ENCODE measurements at regions not wholly inside any gene's neighbourhood (a gene's known extent, or its start where the extent isn't known, plus 50 kb on each side); places are given as distances from the start of the nearest gene placed in this dataset.

GRCh38 chr14:44404599-44404998, 102.5 kb downstream of the FSCB start:
- DNase-seq (ENCODE audit: low read depth in 1 of 2, low spot score in 1 of 2) (no peak), FAIRE-seq (no peak), ATAC-seq (no peak)
- 5% methylated on average over 3 of the region's 3 CpGs for WGBS (ENCODE audit: missing lambda C conversion rate)
- CTCF ChIA-PET = no interaction called here
- Histone ChIP-seq H3K4me3 (no peak overlapping the region), H3K4me1 (no peaks in the 10 kb centered on the region), H3K9me3 (no peaks in the 10 kb centered on the region), H3K4me2 (no peak overlapping the region), H3K27ac (no peak overlapping the region)
- POLR2A ChIA-PET = no interaction called here
- no peak for TF ChIP-seq POLR2AphosphoS2 (conservative IDR thresholded peaks at IDR 0.05; ENCODE audit: low read length)

- Histone ChIP-seq H3K4me2 (no peak overlapping the region), H3K4me3 (no peak overlapping the region), H3K4me1 (no peaks in the 10 kb centered on the region), H3K9me3 (no peaks in the 10 kb centered on the region), H3K27ac (no peak overlapping the region)
- DNase-seq (ENCODE audit: low read depth in 1 of 2, low spot score in 1 of 2) (no peak), FAIRE-seq (no peak), ATAC-seq (no peak)
- CTCF ChIA-PET = no interaction called here
- POLR2A ChIA-PET = no interaction called here
- TF ChIP-seq HDAC2 (IDR thresholded peaks at IDR 0.05) (no peak), EHF (CRISPR knock-in tag; IDR thresholded peaks at IDR 0.05) (no peak), KDM5A (IDR thresholded peaks at IDR 0.05) (no peak), BCL3 (IDR thresholded peaks at IDR 0.05) (no peak), E2F6 (IDR thresholded peaks at IDR 0.05; ENCODE audit: borderline replicate concordance, low read depth) (no peak)
- WGBS (ENCODE audit: missing lambda C conversion rate) = 67% methylated on average over 1 of the region's 1 CpG
These were observed 103.0 kb downstream of the FSCB start for GRCh38 chr14:44404036-44404435.

GRCh38 chr14:44403193-44403592, 103.9 kb downstream of the FSCB start:
- no peak overlapping the region for H3K27ac ChIP-seq
- ATAC-seq = no peak

GRCh38 chr14:44396226-44396625, 110.9 kb downstream of the FSCB start:
- H3K4me2 ChIP-seq = no peak overlapping the region
- 58% methylated on average over 2 of the region's 2 CpGs for WGBS (ENCODE audit: missing lambda C conversion rate)
- CTCF ChIA-PET = no interaction called here
- ATAC-seq (no peak), DNase-seq (ENCODE audit: low read depth in 1 of 2, low spot score in 1 of 2) (no peak), FAIRE-seq (no peak)
- H3K9me3 ChIP-seq = peaks cover 2% of the 10 kb centered on the region; the same call in 1 of the 3 replicates
- H3K27ac ChIP-seq = no peak overlapping the region
- POLR2A ChIA-PET = no interaction called here
- H3K4me3 ChIP-seq = no peak overlapping the region
- H3K4me1 ChIP-seq = no peaks in the 10 kb centered on the region
- TF ChIP-seq HEYL (CRISPR knock-in tag; IDR thresholded peaks at IDR 0.05) = no peak
- no peak for TF ChIP-seq POLR2A (IDR thresholded peaks at IDR 0.05; ENCODE audit: low read length)
- TF ChIP-seq ZC3H11A (IDR thresholded peaks at IDR 0.05) = no peak
- no peak for TF ChIP-seq KDM1A (IDR thresholded peaks at IDR 0.05; ENCODE audit: low read depth)
- no peak for TF ChIP-seq ZSCAN20 (CRISPR knock-in tag; IDR thresholded peaks at IDR 0.05)
- TF ChIP-seq E2F6 (IDR thresholded peaks at IDR 0.05; ENCODE audit: borderline replicate concordance, low read depth) = no peak
- no peak for TF ChIP-seq CHD4 (IDR thresholded peaks at IDR 0.05; ENCODE audit: borderline replicate concordance)
- TF ChIP-seq MYC (IDR thresholded peaks at IDR 0.05; ENCODE audit: borderline replicate concordance, low read length) = no peak
- TF ChIP-seq BCL3 (IDR thresholded peaks at IDR 0.05) = no peak
- TF ChIP-seq TFCP2L1 (CRISPR knock-in tag; IDR thresholded peaks at IDR 0.05) = no peak
- TF ChIP-seq ATOH8 (CRISPR knock-in tag; IDR thresholded peaks at IDR 0.05; ENCODE audit: low read depth) = no peak
- no peak for TF ChIP-seq RCOR1 (IDR thresholded peaks at IDR 0.05; ENCODE audit: low read depth, low read length)

More at GRCh38 chr14:44403193-44403592, 103.9 kb downstream of the FSCB start:
- 42% methylated on average over 3 of the region's 3 CpGs for WGBS (ENCODE audit: missing lambda C conversion rate)
- POLR2A ChIA-PET = no interaction called here
- TF ChIP-seq HOXB13 (CRISPR knock-in tag; IDR thresholded peaks at IDR 0.05; ENCODE audit: low read depth) (no peak), NFE2L2 (conservative IDR thresholded peaks at IDR 0.05; ENCODE audit: low read length) (no peak), CBX8 (IDR thresholded peaks at IDR 0.05) (no peak), EHMT2 (IDR thresholded peaks at IDR 0.05; ENCODE audit: low read depth) (no peak), MAX (IDR thresholded peaks at IDR 0.05) (no peak), RARB (CRISPR knock-in tag; IDR thresholded peaks at IDR 0.05) (no peak), ATOH8 (CRISPR knock-in tag; IDR thresholded peaks at IDR 0.05; ENCODE audit: low read depth) (no peak), ESRRA (IDR thresholded peaks at IDR 0.05; ENCODE audit: borderline replicate concordance, low read length) (no peak), MAFK (IDR thresholded peaks at IDR 0.05; ENCODE audit: partially characterized antibody) (no peak), USF2 (IDR thresholded peaks at IDR 0.05) (no peak)
- no peak overlapping the region for H3K4me2 ChIP-seq
- no peak overlapping the region for H3K4me3 ChIP-seq
- H3K9me3 ChIP-seq = no peaks in the 10 kb centered on the region
- FAIRE-seq = no peak
- H3K4me1 ChIP-seq = no peaks in the 10 kb centered on the region
- no peak for DNase-seq (ENCODE audit: low read depth in 1 of 2, low spot score in 1 of 2)
- CTCF ChIA-PET = no interaction called here
